CD8-positive, alpha-beta memory T cell (primary cell): ENCODE measurements at regions not wholly inside any gene's neighbourhood (a gene's known extent, or its start where the extent isn't known, plus 50 kb on each side); places are given as distances from the start of the nearest gene placed in this dataset.

ENCODE experiments used
- CTCF ChIA-PET: fragments of 350-600 bp; sonication (Branson Sonifier 250); formaldehyde crosslinking; loops from one replicate; lab custom pipeline; 2021; ENCODE audit warnings: antibody characterized with exemption; lab: Charles Lee
- POLR2A ChIA-PET: fragments of 350-600 bp; sonication (Branson Sonifier 250); formaldehyde crosslinking; loops from one replicate; lab custom pipeline; 2021; ENCODE audit warnings: antibody characterized with exemption; lab: Charles Lee
- DNase-seq, 5 donors: peaks; one replicate each; pipeline versions ENCODE4 v3.0.0 to v3.0.0-alpha.2; 2020 to 2022; ENCODE audit warnings: mixed read lengths in 1 of 5
- H3K27ac ChIP-seq: one replicate; pipeline ENCODE4 v1.7.0; 2013; ENCODE audit warnings: low read depth, mild to moderate bottlenecking, low read length, moderate library complexity
- H3K27me3 ChIP-seq: 2 replicates; pipeline ENCODE4 v1.7.0; 2013; ENCODE audit warnings: low read length, mild to moderate bottlenecking; ENCODE audit not compliant: insufficient read depth, poor library complexity, severe bottlenecking
- H3K36me3 ChIP-seq: 2 replicates; pipeline ENCODE4 v1.7.0; 2013; ENCODE audit warnings: mild to moderate bottlenecking, low read length, moderate library complexity; ENCODE audit not compliant: insufficient read depth
- H3K4me1 ChIP-seq: 2 replicates; pipeline ENCODE4 v1.7.0; 2013; ENCODE audit warnings: mild to moderate bottlenecking, low read length, moderate library complexity; ENCODE audit not compliant: insufficient read depth
- H3K4me3 ChIP-seq: 2 replicates; pipeline ENCODE4 v1.7.0; 2013; ENCODE audit warnings: mild to moderate bottlenecking, low read length
- H3K9me3 ChIP-seq: 2 replicates; pipeline ENCODE4 v1.7.0; 2013; ENCODE audit warnings: mild to moderate bottlenecking, low read length
- H3K27ac Mint-ChIP-seq, 8 donors: one replicate each; pipeline ENCODE4 v1.8.0; 2020 to 2021; ENCODE audit warnings: mixed read lengths in 8 of 8, mild to moderate bottlenecking in 6 of 8, inconsistent platforms in 3 of 8, moderate library complexity in 3 of 8
- H3K27me3 Mint-ChIP-seq, 2 donors: one replicate each; pipeline ENCODE4 v1.8.0; 2020 to 2021; ENCODE audit warnings: mixed read lengths in 2 of 2, mild to moderate bottlenecking in 1 of 2, moderate library complexity in 1 of 2
- H3K36me3 Mint-ChIP-seq, 3 donors: one replicate each; pipeline ENCODE4 v1.8.0; 2020 to 2021; ENCODE audit warnings: mixed read lengths in 3 of 3, inconsistent platforms in 1 of 3, mild to moderate bottlenecking in 1 of 3
- H3K4me1 Mint-ChIP-seq, 3 donors: one replicate each; pipeline ENCODE4 v1.8.0; 2020 to 2021; ENCODE audit warnings: mixed read lengths in 3 of 3, inconsistent platforms in 1 of 3, mild to moderate bottlenecking in 1 of 3
- H3K4me3 Mint-ChIP-seq, 7 donors: one replicate each; pipeline ENCODE4 v1.8.0; 2020 to 2021; ENCODE audit warnings: mixed read lengths in 7 of 7, mild to moderate bottlenecking in 6 of 7, moderate library complexity in 4 of 7, inconsistent platforms in 2 of 7
- H3K9me3 Mint-ChIP-seq, 5 donors: one replicate each; pipeline ENCODE4 v1.8.0; 2020 to 2022; ENCODE audit warnings: mixed read lengths in 5 of 5, mild to moderate bottlenecking in 3 of 5, moderate library complexity in 2 of 5, inconsistent platforms in 1 of 5

DNA sequence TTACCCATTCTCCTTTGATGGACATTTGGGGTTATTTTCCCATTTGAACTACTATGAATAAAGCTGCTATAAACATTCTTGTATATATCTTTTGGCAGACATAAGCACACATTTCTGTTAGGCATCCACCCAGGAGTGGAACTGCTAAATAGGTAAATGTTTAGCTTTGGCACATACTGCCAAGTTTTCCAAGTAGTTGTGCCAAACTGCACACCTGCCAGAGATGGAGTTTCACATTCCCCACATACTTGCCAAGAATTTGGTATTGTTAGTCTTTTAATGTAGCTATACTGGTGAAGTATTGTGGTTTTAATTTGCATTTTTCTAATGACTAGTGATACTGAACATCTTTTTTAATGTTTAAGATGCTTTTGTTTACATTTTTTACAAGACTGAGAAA lies 201.0 kb downstream of the GXYLT1 start:
- Histone ChIP-seq H3K27me3 (no peaks in the 10 kb centered on the region), H3K4me1 (no peaks in the 10 kb centered on the region), H3K4me3 (no peak overlapping the region), H3K9me3 (no peaks in the 10 kb centered on the region), H3K27ac (no peak overlapping the region), H3K36me3 (no peaks in the 10 kb centered on the region)
- H3K27ac Mint-ChIP-seq: no peak overlapping the region
- no peak for DNase-seq
- H3K36me3 Mint-ChIP-seq: peaks cover 0 to 6% (median 0%) of the 10 kb centered on the region in 3 donors
- H3K27me3 Mint-ChIP-seq: peaks cover 2 to 22% of the 10 kb centered on the region in 2 donors
- peaks cover 3 to 18% (median 11%) of the 10 kb centered on the region in 5 donors for H3K9me3 Mint-ChIP-seq
- ChIA-PET POLR2A (no interaction called here), CTCF (no interaction called here)
- H3K4me3 Mint-ChIP-seq: no peak overlapping the region
- H3K4me1 Mint-ChIP-seq: no peaks in the 10 kb centered on the region

DNA sequence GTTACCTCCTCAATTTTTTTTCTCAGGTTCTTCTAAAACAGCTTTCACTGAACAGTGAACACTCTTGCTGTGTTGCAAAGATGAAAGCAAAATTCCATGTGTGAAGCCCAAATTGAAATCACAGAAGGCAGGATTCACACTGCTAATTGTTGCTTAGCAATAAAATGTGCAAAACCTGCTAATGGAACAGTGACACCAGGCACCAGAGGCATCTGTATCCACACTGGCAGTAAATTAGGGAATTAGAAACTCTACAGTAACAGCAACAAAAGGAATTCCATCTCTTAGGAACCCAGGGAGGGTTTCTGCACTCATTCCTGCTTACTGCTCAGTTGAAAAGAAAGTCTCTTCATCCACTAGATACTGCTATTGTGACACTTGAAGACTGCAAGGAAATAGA lies 202.3 kb downstream of the GXYLT1 start:
- Histone ChIP-seq H3K4me3 (no peak overlapping the region), H3K27ac (no peak overlapping the region), H3K4me1 (no peaks in the 10 kb centered on the region), H3K27me3 (no peaks in the 10 kb centered on the region), H3K9me3 (no peaks in the 10 kb centered on the region), H3K36me3 (no peaks in the 10 kb centered on the region)
- Mint-ChIP-seq H3K27me3 (peaks cover 4 to 25% of the 10 kb centered on the region in 2 donors), H3K27ac (no peak overlapping the region), H3K4me1 (no peaks in the 10 kb centered on the region), H3K9me3 (peaks cover 3 to 17% (median 11%) of the 10 kb centered on the region in 5 donors), H3K36me3 (peaks cover 0 to 6% (median 0%) of the 10 kb centered on the region in 3 donors), H3K4me3 (no peak overlapping the region)
- POLR2A ChIA-PET: no interaction called here
- CTCF ChIA-PET: no interaction called here
- DNase-seq: no peak

DNA sequence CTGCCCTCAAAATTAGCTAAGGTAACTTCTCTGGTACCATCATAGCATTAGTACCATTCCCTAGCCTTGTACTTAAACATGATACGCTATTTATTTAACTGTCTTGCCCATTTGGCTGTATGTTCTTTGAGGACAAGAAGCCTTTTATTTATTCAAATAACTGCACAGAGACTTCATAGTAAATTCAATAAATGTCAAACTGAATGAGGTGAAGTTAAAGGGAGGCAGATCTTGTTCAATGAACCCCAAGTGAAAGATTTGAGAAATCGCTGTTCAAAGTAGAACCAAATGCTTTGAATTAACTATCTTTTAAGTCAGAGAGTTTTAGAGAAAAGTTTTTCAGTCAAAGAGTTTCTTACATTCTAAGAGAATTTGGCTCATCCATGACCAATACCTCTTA lies 203.6 kb downstream of the GXYLT1 start:
- H3K9me3 Mint-ChIP-seq: peaks cover 0 to 10% (median 5%) of the 10 kb centered on the region in 5 donors
- H3K4me1 Mint-ChIP-seq: no peaks in the 10 kb centered on the region
- ChIA-PET CTCF (no interaction called here), POLR2A (no interaction called here)
- H3K4me3 ChIP-seq: no peak overlapping the region
- DNase-seq: no peak
- no peaks in the 10 kb centered on the region for H3K9me3 ChIP-seq
- H3K27ac Mint-ChIP-seq: no peak overlapping the region
- no peak overlapping the region for H3K4me3 Mint-ChIP-seq
- H3K36me3 ChIP-seq: no peaks in the 10 kb centered on the region
- H3K27me3 ChIP-seq: no peaks in the 10 kb centered on the region
- no peak overlapping the region for H3K27ac ChIP-seq
- no peaks in the 10 kb centered on the region for H3K36me3 Mint-ChIP-seq
- no peaks in the 10 kb centered on the region for H3K4me1 ChIP-seq
- peaks cover 8 to 25% of the 10 kb centered on the region in 2 donors for H3K27me3 Mint-ChIP-seq

DNA sequence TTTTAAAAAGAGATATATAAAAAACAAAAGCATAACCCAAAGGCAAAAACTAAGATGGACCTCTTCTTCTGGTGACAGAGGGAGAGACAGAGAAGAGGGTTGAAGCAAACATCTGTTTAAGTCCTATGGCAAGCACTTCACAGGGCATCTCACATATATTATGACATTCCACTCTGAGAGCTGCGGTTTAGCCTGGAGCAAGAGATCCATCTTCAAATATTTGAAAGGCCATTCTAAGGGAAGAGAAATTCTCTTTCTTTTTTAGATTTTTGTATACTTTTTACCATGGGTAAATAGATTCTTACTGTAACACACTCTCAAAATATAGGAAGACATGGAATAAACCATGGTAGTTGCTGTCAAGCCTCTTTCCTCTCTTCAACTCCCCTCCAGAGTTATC lies 204.1 kb downstream of the GXYLT1 start:
- H3K27ac Mint-ChIP-seq: no peak overlapping the region
- ChIA-PET CTCF (interaction anchor here (0.5 kb wide), 1 partner anchor 919 kb away, joined by 3 read pairs; no protein-coding TSS in a partner anchor), POLR2A (no interaction called here)
- H3K4me1 Mint-ChIP-seq: no peaks in the 10 kb centered on the region
- Histone ChIP-seq H3K4me3 (no peak overlapping the region), H3K9me3 (no peaks in the 10 kb centered on the region), H3K27me3 (no peaks in the 10 kb centered on the region), H3K36me3 (no peaks in the 10 kb centered on the region), H3K4me1 (no peaks in the 10 kb centered on the region), H3K27ac (no peak overlapping the region)
- H3K9me3 Mint-ChIP-seq: peaks cover 0 to 6% (median 5%) of the 10 kb centered on the region in 5 donors
- peaks cover 8 to 25% of the 10 kb centered on the region in 2 donors for H3K27me3 Mint-ChIP-seq
- DNase-seq: no peak
- no peaks in the 10 kb centered on the region for H3K36me3 Mint-ChIP-seq
- no peak overlapping the region for H3K4me3 Mint-ChIP-seq

DNA sequence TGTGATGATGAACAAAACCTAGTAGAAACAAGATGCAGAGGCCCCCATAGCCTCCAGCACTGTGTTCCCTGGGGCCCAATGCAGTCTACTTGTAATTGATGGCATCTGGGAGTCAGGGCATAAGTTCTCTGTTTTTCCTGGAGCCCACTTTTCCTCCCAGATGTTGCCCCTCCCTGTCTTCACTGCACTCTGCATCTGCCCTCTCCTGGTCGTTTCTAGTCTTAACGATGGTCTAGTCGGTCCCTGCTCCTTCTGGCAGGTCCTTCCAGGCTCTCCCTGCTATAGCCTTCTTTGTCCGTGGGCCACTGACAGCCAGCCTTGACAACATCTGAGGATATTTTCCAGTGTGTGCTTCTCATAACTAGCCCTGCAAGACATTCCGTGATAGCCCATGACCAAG lies 208.3 kb downstream of the GXYLT1 start:
- DNase-seq: no peak
- CTCF ChIA-PET: no interaction called here
- Mint-ChIP-seq H3K27ac (no peak overlapping the region), H3K27me3 (peaks cover 8 to 44% of the 10 kb centered on the region in 2 donors), H3K36me3 (no peaks in the 10 kb centered on the region), H3K9me3 (peaks cover 0 to 2% (median 0%) of the 10 kb centered on the region in 5 donors), H3K4me3 (no peak overlapping the region), H3K4me1 (peaks cover 7 to 16% (median 16%) of the 10 kb centered on the region in 3 donors)
- POLR2A ChIA-PET: no interaction called here
- H3K27me3 ChIP-seq: no peaks in the 10 kb centered on the region
- no peaks in the 10 kb centered on the region for H3K4me1 ChIP-seq
- H3K27ac ChIP-seq: no peak overlapping the region
- H3K9me3 ChIP-seq: no peaks in the 10 kb centered on the region
- H3K36me3 ChIP-seq: no peaks in the 10 kb centered on the region
- no peak overlapping the region for H3K4me3 ChIP-seq

DNA sequence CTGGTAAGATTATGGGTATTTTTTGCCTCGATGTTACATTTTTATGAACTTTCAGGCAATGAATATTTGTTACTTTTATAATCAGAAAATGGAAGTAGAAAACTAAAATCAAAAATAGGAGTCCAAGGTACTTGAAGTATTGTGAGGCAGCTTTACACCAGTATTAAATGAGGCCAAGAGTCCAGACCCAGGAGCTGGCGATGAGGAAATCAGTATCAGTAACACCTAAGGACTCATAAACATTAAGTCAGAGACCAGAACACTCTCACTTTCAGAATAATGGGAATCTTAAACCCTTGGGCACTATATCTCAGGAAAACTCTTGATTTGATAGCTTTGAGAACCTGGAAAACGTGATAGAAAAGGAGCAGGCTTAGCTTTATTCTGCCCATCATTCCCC lies 208.8 kb downstream of the GXYLT1 start:
- Mint-ChIP-seq H3K27me3 (peaks cover 8 to 49% of the 10 kb centered on the region in 2 donors), H3K9me3 (peaks cover 0 to 2% (median 0%) of the 10 kb centered on the region in 5 donors), H3K4me3 (no peak overlapping the region), H3K27ac (no peak overlapping the region), H3K4me1 (peaks cover 12 to 20% (median 20%) of the 10 kb centered on the region in 3 donors), H3K36me3 (no peaks in the 10 kb centered on the region)
- POLR2A ChIA-PET: no interaction called here
- Histone ChIP-seq H3K4me3 (no peak overlapping the region), H3K27ac (no peak overlapping the region), H3K27me3 (no peaks in the 10 kb centered on the region), H3K36me3 (no peaks in the 10 kb centered on the region), H3K4me1 (peaks cover 2% of the 10 kb centered on the region), H3K9me3 (no peaks in the 10 kb centered on the region)
- DNase-seq: no peak
- CTCF ChIA-PET: no interaction called here

DNA sequence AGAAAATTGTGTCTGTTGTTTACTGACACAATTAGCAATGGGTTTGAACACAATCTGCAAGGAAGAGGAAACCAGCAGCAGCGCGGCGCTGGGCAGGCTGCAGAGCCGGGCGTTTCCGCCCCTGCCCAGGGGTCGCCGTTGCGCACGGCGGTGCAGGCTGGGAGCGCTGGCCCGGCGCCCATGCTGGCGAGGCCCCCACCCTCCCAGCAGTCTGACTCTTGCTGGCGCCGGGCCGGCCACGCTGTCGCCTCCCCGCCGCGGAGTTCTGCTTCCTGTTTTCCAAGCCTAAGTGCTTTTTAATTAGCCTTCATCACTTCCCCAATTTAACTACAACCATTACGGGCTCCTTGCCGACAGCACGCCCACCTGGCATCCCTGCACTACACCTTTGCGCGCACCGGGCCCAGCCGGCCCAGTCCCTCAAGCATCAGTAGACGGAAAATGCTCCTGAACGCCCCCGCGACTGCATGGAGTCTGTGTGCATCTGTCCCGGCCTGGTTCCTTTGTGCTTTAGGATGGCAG lies 212.1 kb downstream of the GXYLT1 start:
- ChIA-PET CTCF (no interaction called here), POLR2A (no interaction called here)
- Histone ChIP-seq H3K4me3 (no peak overlapping the region), H3K27me3 (no peaks in the 10 kb centered on the region), H3K36me3 (no peaks in the 10 kb centered on the region), H3K9me3 (no peaks in the 10 kb centered on the region), H3K27ac (no peak overlapping the region), H3K4me1 (peaks cover 6% of the 10 kb centered on the region)
- peak in 1 of 5 donors; percentile 1 for DNase-seq
- peaks cover 0 to 2% (median 0%) of the 10 kb centered on the region in 5 donors for H3K9me3 Mint-ChIP-seq
- H3K36me3 Mint-ChIP-seq: no peaks in the 10 kb centered on the region
- H3K27ac Mint-ChIP-seq: peak overlapping the region in 1 of 8 donors; percentile 40
- peaks cover 4 to 57% of the 10 kb centered on the region in 2 donors for H3K27me3 Mint-ChIP-seq
- H3K4me1 Mint-ChIP-seq: peaks cover 14 to 33% (median 22%) of the 10 kb centered on the region in 3 donors
- H3K4me3 Mint-ChIP-seq: peak overlapping the region in 6 of 7 donors; percentile 69 to 79 (median 72)

DNA sequence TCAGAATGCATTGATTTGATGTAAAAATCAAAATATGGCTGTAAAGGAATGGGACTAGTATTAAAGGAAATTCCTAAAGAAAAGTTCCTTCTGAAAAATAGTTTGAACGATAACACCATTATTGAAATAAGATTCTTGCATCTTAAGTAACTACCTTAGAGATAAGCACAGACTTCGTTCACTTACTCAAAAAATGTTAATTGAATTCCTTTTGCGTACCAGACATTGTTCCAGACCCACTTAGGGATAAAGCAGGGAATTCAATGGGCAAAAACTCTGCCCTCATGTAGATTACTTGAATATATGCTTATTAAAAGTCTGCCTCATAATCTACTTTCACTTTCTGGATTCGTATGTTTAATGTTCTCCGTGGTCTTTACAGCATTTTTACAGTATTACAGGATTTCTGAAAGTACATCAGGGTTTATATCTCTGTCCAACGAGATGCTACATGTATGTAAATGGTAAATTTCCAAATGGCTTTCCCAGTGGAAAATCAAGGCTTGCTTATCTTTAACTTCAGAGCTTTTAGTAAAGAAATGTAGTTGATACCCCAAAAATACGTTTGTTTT lies 213.7 kb downstream of the GXYLT1 start:
- no peak overlapping the region for H3K27ac ChIP-seq
- ChIA-PET CTCF (no interaction called here), POLR2A (no interaction called here)
- H3K9me3 ChIP-seq: no peaks in the 10 kb centered on the region
- H3K4me1 Mint-ChIP-seq: peaks cover 14 to 33% (median 22%) of the 10 kb centered on the region in 3 donors
- no peaks in the 10 kb centered on the region for H3K36me3 Mint-ChIP-seq
- H3K27ac Mint-ChIP-seq: no peak overlapping the region
- no peaks in the 10 kb centered on the region for H3K27me3 ChIP-seq
- H3K4me1 ChIP-seq: peaks cover 6% of the 10 kb centered on the region
- peaks cover 0 to 2% (median 0%) of the 10 kb centered on the region in 5 donors for H3K9me3 Mint-ChIP-seq
- H3K27me3 Mint-ChIP-seq: peaks cover 0 to 49% of the 10 kb centered on the region in 2 donors
- peak overlapping the region; percentile 31 for H3K4me3 ChIP-seq
- no peaks in the 10 kb centered on the region for H3K36me3 ChIP-seq
- no peak for DNase-seq
- peak overlapping the region in 6 of 7 donors; percentile 9 to 72 (median 48) for H3K4me3 Mint-ChIP-seq
